ENCODE measurements at regions not wholly inside any gene's neighbourhood (a gene's known extent, or its start where the extent isn't known, plus 50 kb on each side); places are given as distances from the start of the nearest gene placed in this dataset.
"Not testable (repeated sequence)": the region's sequence is repeated elsewhere in the genome, so short reads cannot be mapped to it uniquely, and the experiment has no call there.

- DNase-seq (ENCODE audit: low read depth in 2 of 2), result not testable (repeated sequence)
These were observed 79.6 kb upstream of the SLC6A11 start for GRCh38 chr3:10736444-10736843.

GRCh38 chr3:10737785-10738184 is 78.2 kb upstream of the SLC6A11 start:
- DNase-seq (ENCODE audit: low read depth in 2 of 2), result no peak

- peak; percentile 55 to 76 for DNase-seq (ENCODE audit: low read depth in 2 of 2)
These were observed 77.2 kb upstream of the SLC6A11 start for GRCh38 chr3:10738688-10739372.

DNA sequence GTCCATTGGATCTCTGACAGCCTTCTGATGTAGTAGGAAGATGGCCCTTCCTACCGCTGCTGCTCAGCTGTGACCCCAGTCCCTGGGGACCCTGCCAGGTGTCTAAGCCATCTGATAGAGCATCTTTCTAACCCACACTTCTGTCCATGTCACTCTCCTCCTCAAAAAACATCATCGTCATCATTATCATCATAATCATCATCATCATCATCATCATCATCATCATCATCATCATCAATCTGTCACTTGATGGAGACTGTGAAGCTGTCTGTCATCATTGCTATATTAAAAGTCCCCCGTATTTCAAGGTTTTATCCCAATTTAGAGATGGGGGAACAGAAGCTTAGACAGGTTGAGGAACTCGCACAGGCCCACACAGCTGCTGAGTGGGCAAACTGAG is 75.1 kb upstream of the SLC6A11 start:
- no peak for DNase-seq (ENCODE audit: low read depth in 2 of 2)

DNA sequence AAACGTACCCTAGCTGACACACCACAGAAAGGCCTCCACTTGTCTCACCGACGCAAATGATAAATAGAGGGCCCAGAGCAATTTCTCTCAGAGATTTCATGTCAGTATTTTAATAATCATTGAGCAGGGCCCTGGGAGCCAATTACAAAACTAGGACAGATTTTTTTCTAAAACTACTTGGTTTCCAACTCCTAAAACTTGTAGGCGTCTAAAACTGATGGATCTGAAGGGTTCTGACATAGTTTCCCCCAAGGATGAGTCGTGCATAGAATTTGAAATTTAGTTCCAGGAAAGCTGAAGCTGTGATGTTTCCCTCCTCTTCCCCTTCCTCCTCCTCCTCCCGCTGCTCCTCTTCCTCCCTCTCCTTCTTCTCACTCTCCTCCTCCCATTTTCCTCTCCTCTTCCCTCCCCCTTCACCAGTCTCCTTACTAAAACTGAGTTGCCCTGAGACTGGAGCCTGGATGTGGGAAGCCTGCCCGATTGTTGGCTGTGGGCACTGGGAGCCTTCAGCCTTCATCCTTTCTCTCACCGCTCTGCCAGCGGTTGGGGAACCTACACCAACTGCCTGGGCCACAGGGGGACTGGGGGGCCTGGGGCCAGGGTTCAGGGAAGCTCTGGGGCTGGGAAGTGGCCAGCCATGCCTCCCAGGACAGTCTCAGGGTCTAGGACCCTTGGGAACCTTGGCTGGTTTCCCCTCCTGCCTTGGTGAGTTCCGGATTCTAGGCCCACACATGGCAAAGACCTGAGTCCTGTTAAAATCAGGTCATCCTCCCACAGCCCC is 73.9 kb upstream of the SLC6A11 start:
- no peak for DNase-seq (ENCODE audit: low read depth in 2 of 2)

DNA sequence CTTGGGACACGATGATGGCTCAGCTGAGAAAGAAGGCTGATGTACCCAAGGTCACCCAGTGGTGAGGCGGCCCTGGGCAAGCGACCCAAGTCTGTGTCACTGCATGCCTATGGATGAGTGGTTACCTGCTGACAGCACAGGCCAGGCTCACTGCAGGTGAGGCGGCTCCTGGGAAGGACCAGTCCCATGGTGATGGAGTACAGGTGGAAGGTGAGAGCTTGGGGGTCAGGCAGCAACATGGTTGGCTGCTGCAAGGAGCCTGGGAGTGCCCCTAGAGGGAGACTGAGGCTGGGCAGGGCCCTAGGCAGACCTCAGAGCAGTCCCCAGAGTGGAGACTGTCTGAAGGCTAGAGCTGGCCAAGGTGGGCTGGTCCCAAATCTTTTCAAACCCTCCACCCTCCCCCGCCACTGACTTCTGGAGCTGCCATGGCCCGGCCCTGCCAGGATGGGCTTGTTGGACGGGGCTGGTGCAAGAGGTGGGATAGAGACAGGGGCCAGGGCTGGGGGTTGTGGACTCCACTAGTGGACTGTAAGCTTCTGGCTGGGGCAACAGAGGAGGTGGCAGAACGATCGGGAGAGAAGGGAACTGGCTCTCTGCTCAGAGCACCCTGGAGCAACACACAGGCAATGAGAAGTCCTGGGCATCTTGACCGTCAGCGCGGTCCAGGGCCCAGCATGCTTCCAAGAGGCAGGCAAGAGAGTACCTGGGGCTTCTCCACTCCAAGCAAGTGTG is 72.5 kb upstream of the SLC6A11 start:
- no peak for DNase-seq (ENCODE audit: low read depth in 2 of 2)

DNA sequence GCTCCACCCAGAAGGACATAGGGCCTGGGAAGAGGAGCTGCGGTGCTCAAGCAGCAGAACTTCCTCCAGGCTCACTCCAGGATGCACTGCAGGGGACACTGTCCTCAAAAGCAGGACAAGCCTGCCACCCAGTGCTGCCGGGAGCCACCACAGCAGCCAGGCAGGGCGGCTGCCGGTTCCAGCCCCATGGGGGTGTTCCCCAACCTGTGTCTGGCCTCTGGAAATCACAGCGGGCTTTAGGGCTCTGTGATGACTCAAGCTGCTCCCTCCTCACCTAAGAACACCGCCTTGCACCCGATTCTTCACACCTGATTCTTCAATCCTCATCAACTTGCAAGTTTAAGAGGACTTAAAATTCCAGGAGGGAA is 71.9 kb upstream of the SLC6A11 start:
- peak in 1 of 2 experiments; percentile 11 for DNase-seq (ENCODE audit: low read depth in 2 of 2)

- no peak for DNase-seq (ENCODE audit: low read depth in 2 of 2)
These were observed 70.6 kb upstream of the SLC6A11 start for GRCh38 chr3:10745392-10745791.

- no peak for DNase-seq (ENCODE audit: low read depth in 2 of 2)
These were observed 70.0 kb upstream of the SLC6A11 start for GRCh38 chr3:10746001-10746400.

DNA sequence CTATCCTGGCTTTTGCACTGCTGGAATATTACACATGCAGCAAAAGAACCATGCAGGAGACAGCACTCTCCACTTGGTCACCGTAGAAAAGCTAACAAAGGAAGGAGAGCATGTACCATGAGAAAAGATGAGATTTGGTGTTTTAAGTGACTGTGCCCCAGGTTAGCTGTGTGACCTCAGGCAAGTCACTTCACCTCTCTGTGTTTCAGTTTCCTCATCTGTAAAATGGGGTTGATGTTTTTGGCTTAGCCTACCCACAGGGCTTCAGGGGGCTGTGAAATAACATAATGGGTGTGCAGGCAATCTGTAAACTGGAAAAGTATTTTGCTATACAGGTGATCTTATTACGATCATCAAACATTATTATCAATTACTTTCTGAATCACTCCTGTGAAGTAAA is 69.3 kb upstream of the SLC6A11 start:
- no peak for DNase-seq (ENCODE audit: low read depth in 2 of 2)

DNA sequence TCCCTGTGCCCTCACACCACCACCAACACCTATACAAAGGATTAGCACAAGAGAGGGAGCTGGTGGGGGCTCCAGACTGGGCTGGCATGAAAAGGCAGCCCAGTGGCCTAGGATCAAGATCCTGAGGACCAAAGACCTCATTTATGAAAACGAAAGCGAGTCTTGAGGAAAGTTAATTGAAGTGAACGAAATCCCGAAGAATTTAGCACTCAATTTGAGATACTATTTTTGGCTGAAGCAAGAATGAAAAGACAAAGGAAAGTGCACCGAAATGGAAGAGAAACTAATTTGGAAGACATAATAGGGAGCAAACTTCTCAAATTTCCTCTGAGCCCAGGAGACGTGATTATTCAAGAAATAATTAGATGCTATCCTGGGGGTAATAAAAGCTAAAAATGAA is 68.7 kb upstream of the SLC6A11 start:
- no peak for DNase-seq (ENCODE audit: low read depth in 2 of 2)

- no peak for DNase-seq (ENCODE audit: low read depth in 2 of 2)
These were observed 68.0 kb upstream of the SLC6A11 start for GRCh38 chr3:10748040-10748439.

DNA sequence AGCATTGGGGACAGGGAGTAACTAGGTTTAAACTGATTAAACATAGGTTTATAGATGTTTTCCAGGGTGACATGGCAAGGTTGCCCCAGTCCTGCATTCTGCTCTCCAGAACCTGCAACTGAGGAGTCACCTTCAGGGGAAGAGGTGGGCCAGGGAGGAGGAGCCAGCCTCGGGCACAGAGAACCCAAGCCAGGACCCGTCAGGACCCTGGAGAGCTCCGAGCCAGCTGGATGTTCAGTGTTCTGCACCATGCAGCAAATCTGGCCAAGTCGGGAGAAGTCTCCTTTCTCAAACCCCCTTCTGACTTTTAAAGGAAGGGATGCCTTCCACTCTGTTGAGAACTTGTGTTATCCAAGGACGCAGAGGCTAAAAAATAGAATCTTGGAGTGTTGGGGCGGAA is 62.1 kb upstream of the SLC6A11 start:
- DNase-seq (ENCODE audit: low read depth in 2 of 2), result peak in 1 of 2 experiments; percentile 39

GRCh38 chr3:10756546-10756945 is 59.5 kb upstream of the SLC6A11 start:
- no peak for DNase-seq (ENCODE audit: low read depth in 2 of 2)

GRCh38 chr3:10757021-10757820 is 58.8 kb upstream of the SLC6A11 start:
- DNase-seq (ENCODE audit: low read depth in 2 of 2), result no peak

DNA sequence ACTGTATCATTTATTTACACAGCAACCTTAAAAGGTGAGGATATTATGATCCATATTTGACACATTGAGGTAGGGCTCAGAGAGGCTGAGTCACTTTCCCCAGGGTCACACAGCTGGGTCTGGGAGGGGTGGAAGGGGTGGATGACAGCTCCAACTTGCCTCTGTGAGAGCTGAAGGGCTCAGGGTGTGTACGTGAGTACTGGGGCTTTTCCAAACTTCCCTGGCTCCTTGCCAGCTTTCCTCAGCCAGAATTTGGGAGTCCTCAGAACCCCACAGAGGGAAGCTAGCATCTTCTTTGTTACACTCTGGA is 58.3 kb upstream of the SLC6A11 start:
- no peak for DNase-seq (ENCODE audit: low read depth in 2 of 2)

DNA sequence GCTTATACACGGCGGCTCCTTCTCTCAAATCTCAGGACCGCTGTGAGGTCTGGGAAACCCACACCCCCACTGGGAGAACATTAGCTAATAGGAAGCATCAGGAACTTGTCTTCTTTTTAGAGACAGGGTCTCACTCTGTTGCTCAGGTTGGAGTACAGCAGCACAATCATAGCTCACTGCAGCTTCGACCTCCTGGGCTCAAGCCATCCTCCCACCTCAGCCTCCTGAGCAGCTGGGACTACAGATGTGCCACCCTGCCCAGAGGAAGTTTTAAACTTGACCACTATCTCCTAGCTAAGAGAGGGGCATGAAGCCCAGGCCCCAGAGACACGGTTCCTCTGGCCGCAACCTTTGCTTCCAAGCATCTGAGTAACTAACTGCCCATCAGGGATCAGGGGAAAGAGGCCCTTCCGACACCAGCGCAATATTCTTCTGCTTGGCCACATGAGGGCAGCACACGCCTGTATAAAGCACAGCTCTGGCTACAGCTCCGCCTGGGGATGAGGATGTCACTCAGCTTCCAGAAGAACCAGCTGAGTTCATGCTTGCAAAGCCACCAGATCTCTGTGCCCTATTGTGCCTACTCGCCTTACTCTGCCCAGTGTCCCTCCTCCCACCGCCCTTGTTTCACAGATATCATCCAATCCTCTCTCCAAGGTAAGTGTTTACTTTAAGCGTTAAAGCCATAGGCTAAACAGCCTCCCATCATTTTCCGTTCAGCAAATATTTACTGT is 57.6 kb upstream of the SLC6A11 start:
- peak; percentile 12 to 33 for DNase-seq (ENCODE audit: low read depth in 2 of 2)

DNA sequence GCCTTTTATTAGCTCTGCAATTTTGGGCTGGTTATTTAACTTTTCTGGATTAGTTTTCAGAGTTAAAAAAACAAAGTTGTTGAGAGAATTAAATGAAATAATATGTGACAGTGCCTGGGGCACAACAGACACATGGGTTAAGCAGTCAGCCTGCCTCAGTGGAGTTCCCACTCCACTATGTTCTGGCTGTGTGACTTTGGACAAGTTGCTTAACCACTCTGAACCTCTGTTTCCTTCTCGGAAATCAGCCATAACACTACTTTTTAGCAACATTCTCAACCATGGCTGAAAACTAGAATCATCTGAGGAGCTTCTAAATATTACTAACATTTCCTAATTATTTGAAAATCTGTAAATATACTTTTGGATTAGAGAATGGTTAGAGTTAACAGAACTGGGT is 56.5 kb upstream of the SLC6A11 start:
- DNase-seq (ENCODE audit: low read depth in 2 of 2), result no peak

GRCh38 chr3:10760199-10760598 is 55.8 kb upstream of the SLC6A11 start:
- DNase-seq (ENCODE audit: low read depth in 2 of 2), result no peak

- DNase-seq (ENCODE audit: low read depth in 2 of 2), result no peak
These were observed 54.4 kb upstream of the SLC6A11 start for GRCh38 chr3:10761583-10761982.

- DNase-seq (ENCODE audit: low read depth in 2 of 2), result no peak
These were observed 53.9 kb upstream of the SLC6A11 start for GRCh38 chr3:10762116-10762515.
